HUDEP-2 (cell line): ENCODE measurements at regions not wholly inside any gene's neighbourhood (a gene's known extent, or its start where the extent isn't known, plus 50 kb on each side); places are given as distances from the start of the nearest gene placed in this dataset.

ENCODE experiments used
- DNase-seq, 76 experiments: peaks; one replicate each; lab custom pipeline; 2025; ENCODE audit not compliant: unreplicated experiment in 76 of 76; lab: John Stamatoyannopoulos, UW

DNA sequence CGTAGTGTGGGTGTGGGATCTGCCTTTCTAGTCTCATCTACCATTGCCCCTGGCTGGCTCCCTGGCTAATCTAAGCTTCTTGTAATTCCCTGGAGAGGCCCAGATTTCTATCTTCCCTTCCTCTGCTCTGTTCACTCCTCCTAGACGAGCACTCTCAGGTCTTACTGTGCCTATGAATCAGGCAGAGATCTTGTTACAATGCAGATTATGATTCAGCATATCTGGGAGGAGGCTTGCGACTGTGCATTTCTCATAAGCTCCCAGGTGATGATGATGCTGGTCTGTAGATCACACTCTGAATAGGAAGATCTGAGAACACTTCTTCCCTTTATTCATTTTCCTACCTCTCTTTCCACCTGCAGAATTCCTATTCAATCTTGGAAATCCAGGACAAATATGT, 200.1 kb downstream of the CBLN1 start:
- no peak for DNase-seq

DNA sequence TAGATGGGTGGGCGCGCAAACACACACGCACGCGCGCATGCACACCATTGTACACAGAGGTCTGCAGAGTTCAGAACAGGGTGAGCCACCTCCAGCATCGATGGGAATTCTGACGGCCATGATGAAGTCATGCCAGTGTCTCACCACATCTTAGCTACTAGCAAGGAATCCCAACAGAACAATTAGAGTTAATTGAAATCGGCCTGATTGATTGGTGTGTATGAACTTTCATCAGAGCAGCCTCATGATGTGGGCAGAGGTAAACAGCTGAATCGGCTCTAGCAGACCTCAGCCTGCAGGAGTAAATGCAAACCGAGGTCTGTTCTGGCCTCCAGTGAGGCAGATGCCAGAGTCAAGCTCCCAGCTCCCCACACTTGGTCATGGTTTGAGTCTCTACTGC, 200.6 kb downstream of the CBLN1 start:
- DNase-seq: no peak

DNA sequence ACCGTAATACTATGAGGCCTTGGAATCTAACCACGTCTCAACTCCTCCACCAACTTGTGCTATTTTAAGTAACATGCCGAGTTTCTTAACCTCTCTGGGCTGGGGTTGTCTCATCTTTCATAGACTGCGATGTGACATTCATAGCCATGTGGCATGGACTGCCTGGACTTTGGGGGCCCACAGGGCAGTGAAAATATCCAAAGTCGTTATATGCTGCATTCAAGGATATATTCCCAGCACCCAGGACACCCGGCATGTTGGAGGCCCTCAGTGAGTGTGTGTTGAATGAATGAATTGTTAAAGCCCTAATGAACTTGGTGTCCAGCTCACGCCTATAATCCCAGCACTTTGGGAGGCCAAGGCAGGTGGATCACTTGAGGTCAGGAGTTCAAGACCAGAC, 203.1 kb downstream of the CBLN1 start:
- DNase-seq: no peak

DNA sequence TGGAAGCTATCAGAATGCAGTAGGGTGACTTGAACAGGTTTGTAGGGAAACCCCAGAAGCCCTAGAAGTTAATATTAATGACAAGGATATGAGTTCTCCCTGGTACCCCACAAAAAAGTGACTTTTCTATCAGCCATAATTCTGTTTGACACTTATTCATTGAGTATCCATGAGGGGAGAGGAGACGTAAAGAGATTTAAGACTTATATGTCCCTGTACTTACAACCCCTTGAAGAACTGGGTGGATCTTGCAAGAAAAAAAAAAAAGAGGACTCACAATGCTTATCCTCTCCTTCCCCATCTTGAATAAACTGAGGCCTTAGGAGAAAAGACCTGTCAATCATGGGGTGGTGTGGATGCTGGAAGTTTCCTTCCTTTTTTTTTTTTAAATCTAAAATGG, 203.5 kb downstream of the CBLN1 start:
- DNase-seq: no peak

DNA sequence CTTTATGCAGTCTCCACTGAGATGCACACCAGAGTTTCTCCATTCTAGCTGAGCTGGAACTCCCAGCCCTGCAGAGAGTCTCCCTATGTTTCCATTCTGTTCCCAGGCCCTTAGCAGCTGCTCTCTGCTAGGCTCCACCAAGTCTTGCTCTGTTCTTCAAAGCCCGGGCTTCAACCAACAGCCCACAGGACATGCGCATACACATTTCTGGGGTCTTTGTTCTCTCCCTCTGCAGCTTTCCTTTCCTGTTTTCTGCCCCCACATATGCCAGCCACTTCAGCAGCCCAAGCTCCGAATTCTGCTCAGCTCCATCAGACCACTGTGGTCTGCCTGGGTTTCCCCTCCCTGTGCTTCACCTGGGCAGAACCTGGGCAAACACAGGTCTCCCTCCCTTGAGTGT, 205.9 kb downstream of the CBLN1 start:
- DNase-seq: no peak

DNA sequence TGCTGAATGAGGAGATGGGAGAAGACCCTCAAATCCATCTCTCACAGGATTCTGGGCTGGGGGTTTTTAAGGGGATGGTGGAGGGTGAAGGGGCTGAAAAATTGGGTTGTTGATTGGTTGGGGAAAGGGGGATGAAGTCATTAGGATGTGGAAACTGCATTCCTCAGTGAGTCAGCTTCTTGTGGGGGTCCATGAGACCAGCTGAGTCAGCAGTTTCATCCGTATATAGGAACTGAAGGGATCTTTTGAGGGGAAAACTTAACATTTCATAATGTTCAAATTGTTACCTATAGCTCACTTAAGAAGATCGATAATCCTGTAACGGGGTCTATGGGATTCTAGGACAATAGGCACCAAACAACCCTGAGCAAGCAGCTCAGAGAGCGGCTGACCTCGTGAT, 213.4 kb downstream of the CBLN1 start:
- DNase-seq: no peak

DNA sequence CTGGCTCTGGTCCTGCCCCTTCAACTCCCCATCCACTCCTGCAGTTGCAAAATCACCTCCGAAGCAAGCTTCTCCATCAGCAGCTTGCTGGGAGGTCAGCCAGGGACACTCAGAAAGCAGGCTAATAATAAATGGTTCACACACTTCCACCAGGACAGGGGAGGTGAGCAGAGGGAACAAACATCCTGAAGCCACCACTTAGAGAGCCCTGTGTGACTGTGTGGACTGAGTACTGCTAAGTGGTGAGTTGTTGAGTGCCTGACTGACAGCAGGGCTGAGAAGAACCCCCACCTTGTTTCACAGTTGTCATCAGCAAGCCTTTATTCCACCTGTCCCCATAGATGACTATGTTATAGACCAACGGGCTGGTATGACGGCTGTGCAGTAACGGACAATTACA, 213.9 kb downstream of the CBLN1 start:
- DNase-seq: no peak

DNA sequence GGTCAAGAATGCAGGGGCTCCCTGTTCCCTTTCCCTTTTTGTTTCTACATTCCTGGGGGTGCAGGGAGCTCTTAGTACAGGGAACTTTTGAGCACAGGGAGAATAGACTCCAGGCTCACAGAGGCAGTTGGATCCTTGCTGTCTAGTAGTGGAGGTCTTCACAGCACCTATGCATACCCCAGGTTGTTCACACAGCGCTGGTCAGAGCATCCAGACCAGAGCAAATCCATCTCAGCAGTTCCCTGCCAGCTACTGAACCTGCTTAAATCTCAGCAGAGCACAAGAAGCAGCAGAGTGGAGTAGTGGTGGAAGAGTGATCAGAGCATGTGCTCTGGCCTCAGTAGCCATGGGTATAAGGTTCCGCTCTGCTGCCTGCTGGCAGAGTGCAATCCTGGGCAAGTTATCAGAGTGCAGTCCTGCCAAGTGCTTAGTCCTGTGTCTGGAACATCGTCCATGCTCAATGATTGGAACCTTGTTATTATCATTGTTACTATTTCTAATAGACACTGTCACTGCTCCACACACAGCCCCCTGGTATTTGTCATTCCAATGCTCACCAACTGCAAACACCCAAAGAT, 220.4 kb downstream of the CBLN1 start:
- DNase-seq: no peak

DNA sequence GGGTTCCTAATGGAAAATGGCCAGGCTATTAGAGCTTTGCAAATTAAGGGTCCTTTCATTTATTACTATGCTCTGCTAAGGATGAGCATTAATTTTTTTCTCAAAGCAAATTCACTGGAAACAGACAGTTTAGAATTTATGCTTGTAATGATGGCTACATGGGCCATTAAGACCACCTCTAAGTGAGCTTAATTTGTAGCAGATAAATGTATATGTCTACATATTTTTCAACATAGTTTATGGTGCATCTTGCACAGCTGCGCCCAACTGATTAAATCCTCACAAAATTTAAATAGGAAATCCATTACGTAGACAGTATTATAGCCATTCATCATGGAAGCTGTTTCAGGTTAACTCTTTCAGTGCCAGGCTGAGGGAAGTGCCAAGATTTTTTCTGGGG, 220.9 kb downstream of the CBLN1 start:
- no peak for DNase-seq

DNA sequence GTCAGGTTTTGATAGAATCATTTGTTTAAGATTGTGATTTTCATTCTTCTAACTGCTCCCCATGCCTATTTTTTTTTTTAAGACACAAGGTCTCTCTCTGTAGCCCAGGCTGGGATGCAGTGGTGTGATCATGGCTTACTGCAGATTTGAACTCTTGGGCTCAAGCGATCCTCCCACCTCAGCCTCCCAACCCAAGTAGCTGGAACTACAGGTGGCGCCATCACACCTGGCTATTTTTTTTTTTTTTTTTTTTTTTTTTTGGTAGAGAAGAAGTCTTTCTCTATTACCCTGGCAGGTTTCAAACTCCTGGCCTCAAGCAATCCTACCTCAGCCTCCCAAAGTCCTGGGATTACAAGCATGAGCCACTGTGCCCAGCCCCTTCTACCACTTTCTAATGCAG, 223.3 kb downstream of the CBLN1 start:
- DNase-seq: no peak

DNA sequence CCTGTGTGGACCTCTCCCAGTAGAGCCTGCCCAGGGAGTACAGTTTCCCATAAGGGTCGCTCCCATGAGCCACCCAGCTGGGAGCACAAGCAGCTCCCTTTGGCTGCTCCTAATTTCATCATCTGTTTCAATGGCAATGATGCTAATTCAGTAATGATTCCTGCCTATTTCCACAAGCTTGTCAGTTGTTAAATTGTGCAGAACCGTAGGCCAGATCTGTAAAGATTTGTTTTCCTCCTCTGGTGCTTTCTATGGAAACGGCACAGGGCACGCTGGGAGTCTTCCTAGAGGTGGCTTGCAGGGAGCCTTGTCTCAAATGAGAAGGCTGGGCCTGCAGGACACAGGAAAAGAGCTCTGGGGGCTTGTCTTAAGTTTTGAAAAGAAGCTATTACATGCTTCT, 223.7 kb downstream of the CBLN1 start:
- no peak for DNase-seq

DNA sequence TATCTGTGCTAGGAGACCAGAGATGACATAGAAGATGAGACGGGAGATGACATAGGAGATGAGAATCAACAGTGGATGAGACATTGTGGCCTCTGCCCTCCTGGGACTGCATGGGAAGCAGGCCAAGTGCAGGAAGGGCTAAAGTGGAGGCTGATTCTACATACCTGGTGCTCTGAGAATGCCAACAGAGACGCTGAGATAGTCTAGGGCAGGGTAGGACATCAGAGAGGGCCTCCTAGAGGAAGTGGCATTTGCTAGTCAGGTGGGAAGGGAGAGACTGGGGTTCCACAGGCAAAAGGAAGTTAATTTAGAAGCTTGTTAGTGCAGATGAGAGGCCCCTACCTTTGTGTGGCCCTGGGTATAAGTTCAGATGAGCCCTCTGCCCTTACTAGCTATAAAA, 224.2 kb downstream of the CBLN1 start:
- no peak for DNase-seq

DNA sequence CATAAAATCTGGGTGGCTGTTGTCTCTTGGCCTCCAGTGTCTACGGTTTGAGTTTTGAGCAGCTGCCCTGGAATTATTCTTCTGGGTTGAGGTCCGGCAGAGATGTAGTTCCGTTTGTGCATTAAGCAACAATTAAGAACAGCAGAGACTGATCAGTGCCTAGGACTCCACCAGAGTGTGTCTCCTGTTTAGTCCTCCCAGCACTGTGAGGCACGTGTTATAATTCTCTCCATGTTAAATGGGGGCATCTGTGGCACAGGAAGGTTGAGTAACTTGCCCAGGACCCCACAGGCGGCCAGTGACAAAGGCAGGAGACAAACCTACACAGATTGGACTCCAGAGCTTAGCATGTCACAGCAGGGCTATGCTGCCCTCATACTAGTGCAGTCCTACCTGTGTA, 225.1 kb downstream of the CBLN1 start:
- DNase-seq: no peak

DNA sequence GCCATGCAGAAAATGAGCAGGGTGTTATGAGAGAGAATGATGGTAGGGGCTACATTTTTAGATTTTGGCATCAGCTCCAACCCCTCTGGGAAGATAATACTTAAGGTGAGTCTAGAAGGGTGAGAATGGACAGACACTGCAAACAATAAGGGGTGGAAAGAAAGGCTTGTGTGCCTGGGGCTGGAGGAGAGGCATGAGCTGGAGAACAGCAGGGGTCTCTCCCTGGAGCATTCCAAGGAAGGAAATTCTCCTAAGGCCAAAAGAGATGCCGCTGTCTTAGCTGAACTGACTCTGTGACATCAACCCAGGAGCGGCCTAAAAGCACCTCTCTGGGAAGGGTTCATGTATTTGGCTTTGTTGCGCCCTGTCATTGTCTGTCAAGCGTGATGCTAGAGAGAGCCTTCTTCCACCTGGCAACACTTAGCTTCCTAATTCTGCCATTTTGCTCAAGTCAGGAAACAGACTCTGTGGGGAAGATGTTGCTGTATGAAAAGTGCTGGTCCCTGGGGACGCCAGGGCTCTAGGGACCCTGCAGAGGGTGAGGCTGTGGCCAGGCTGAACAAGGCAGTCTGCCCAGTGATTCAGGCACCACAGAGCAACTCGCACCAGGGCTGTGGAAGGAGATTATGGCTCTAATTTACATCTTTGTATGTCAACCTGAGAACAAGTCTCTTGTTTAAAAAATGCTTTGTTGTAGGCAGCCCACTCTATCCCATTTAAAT, 225.7 kb downstream of the CBLN1 start:
- no peak for DNase-seq

DNA sequence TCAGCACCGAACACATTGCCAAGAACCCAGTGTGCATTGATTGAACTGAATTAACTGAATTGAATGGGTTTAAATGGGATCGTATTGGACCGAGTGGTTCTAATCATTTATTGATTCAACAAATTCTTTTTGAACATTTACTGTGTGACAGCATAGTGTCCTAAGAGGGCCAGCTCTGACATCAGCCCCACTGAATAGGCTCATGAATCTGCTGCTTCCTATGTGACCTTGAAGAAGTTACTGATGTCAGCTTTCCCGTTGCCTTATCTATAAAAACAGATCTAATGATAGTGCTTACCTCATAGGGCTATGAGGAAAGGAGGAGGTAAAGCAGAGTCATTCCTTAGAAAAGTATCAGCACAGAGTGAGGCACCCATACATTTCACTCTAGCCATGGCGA, 226.3 kb downstream of the CBLN1 start:
- no peak for DNase-seq

DNA sequence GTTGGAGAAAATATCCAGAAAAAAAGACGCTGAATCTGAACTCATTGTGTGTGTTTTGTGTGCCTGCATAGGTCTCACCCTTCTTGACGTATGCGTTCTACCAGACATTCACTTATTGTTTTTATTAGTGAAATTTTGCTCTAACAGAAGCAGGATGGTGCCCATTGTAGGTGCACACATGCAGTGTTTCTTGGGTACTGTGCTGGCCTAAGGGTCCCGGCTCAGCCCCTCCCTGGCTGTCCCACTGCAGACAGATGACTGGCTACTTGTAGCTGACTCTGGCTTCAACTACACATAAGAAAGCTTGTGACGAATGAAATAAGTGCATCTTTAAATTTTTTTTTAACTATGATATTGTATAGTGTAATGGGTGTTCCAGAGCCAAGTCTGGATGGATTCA, 227.0 kb downstream of the CBLN1 start:
- DNase-seq: no peak

DNA sequence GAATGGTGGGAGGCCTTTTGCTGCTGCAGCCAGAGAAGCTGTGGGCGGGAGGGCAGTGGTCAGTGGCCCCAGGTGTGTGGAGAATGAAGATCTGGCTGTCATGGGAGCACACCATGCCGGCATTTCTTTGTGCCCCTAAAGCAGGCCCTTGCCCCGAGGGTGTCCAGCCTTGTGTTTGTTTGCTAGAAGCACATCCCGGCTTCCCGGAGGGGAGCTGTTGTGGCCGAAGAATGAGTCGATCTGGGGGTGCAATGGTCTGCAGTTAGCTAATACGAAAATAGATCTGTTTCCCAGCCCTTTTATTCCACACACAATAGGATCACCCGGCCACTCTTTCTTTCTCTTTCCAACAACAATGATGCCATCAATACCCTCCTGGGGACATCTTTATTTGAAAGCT, 228.8 kb downstream of the CBLN1 start:
- no peak for DNase-seq

DNA sequence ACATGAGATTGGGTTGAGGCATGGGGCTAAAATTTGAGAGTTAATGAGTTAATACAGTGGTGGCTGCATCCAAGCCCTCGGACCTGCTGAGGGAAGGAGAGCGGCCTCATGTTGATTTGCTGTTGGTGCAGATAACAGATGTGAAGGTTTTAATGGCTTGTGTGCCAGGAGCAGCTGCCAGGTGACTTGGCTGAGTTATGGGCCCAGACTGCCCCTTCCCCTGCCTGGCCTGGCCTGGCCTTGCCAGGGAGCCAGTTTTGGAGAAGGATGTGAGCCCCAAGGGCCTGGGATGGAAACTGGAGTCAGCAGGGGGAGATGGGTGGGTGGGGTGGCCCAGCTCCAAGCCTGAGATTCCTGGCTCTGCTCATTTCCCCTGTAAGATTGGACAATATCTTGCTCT, 230.1 kb downstream of the CBLN1 start:
- DNase-seq: no peak

DNA sequence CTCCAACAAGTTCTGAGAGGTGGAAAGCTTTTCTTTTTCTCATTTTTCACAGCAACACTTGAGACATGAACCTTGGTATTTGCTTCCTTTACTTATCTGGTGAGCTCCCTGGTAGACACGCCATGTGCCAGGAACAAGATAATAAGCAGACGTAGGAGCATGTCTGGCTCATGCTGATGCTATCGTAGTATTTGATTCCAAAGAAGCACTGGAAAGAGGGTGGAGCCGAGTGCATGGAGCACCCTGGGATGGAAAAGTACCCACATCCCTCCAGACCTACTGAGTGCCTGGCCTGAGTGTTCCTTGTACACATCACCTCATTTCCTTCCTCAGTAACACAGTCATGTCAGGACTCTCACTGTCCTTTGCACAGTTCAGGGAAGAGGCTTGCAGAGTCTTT, 231.0 kb downstream of the CBLN1 start:
- DNase-seq: no peak

DNA sequence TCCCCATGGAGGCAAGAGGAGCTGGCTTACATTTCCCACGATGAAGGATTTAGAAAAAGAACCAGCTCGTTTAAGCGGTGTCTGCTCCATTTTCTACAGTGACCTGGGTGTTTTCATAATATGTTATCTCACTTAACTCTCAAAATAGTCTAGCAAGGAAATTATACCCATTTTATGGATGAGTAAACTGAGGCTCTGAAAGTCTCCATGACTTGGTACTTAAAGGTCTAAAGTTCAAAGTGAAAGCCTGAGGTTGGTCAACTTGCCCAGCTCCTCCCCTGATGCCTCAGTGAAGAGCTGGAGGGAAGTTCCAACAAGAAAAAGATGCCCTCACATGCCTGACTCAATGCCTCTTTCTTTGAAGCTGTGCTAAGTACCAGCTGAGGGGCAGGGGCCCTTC, 232.0 kb downstream of the CBLN1 start:
- no peak for DNase-seq

DNA sequence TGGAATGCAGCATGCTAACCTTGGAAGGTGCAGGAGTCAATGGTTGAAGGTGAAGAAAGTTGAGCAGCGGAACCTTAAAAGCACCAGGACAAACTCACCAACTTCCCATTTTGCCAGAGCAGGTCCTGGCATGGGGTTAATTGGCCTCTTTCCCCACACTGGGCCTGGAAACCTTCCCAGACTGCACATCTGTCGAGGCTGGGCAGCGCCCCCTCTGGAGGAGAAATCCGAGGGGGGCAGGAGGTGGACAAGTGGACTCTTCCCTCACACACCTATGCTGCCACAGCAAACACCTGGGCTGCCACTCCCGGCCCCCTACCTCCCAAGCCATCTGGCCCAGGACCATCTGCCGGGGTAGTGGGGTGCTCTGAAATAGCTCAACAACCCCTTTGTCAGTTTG, 232.4 kb downstream of the CBLN1 start:
- no peak for DNase-seq

DNA sequence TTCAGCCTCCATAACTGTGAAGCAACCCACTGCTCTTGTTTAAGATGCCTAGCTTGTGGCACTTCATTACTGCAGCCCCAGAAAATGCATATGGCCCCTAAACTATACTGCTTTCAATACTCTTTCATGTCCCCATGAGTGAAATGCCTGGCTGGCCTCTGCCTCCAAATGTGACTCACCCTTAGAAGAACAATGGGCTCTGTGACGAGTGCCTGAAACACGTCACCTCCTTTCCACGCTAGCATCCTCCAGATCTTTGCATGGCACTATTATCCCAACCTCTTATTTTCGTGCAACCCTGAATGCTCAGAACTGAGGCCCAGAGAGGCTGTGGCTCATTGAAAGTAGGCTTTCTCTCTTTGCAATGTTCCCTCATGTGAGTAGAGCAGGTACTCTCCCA, 233.1 kb downstream of the CBLN1 start:
- no peak for DNase-seq

DNA sequence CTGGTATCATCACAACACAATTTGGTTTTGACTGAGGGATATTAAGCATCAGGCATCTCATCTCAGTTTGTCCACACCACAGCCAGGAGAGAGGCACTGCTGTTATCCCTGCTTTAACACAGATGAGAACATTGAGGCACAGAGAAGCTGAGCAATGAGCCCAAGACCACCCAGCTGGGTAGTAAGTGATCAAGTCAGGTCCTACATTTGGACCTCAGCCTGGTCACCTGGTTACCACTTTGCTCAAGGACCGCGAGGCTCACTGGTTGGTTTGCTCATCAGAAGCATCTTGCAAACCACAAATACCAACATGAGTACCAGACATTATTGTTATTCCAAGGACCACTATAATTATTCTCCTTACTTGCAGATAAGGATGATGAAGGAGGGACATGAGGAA, 245.5 kb downstream of the CBLN1 start:
- no peak for DNase-seq
